H1 (cell line): ENCODE measurements at regions not wholly inside any gene's neighbourhood (a gene's known extent, or its start where the extent isn't known, plus 50 kb on each side); places are given as distances from the start of the nearest gene placed in this dataset.

Experiments
- CTCF ChIA-PET: fragments of 300-600 bp; sonication (Branson Sonifier 250); formaldehyde crosslinking; loops from one replicate; lab custom pipeline; 2021; ENCODE audit not compliant: partially characterized antibody; lab: Charles Lee
- POLR2A ChIA-PET: fragments of 300-600 bp; sonication (Branson Sonifier 250); formaldehyde crosslinking; loops from one replicate; lab custom pipeline; 2021; ENCODE audit warnings: inconsistent platforms; ENCODE audit not compliant: partially characterized antibody; lab: Charles Lee
- DNase-seq, 2 experiments: peaks; one replicate each; pipeline versions ENCODE4 v3.0.0 to v3.0.0-alpha.2; 2010 to 2022; ENCODE audit warnings: low spot score in 2 of 2, low read depth in 1 of 2, mixed read lengths in 1 of 2
- FAIRE-seq: peaks from 2 replicates; lab custom pipeline; 2011; peaks lifted over from hg19 to GRCh38; lab: Jason Lieb, UNC
- H2AFZ ChIP-seq: 2 replicates; pipeline ENCODE4 v1.8.1; 2012; ENCODE audit warnings: low read length, inconsistent platforms
- H2AK5ac ChIP-seq: 2 replicates; pipeline ENCODE4 v1.6.1; 2013; ENCODE audit warnings: low read depth, low read length
- H2BK120ac ChIP-seq: replicated peaks from 2 replicates; pipeline ENCODE3; 2013; ENCODE audit warnings: low read depth, low read length, inconsistent platforms
- H2BK12ac ChIP-seq: 2 replicates; pipeline ENCODE4 v1.6.1; 2013; ENCODE audit warnings: low read depth, low read length
- H2BK15ac ChIP-seq: 2 replicates; pipeline ENCODE4 v1.6.1; 2013; ENCODE audit warnings: low read length
- H2BK20ac ChIP-seq: 2 replicates; pipeline ENCODE4 v1.6.1; 2013; ENCODE audit warnings: low read length
- H2BK5ac ChIP-seq: 2 replicates; pipeline ENCODE4 v1.6.1; 2013; ENCODE audit warnings: low read depth, low read length
- H3K14ac ChIP-seq: 2 replicates; pipeline ENCODE4 v1.6.1; 2013; ENCODE audit warnings: inconsistent platforms; ENCODE audit not compliant: insufficient read length
- H3K18ac ChIP-seq: 2 replicates; pipeline ENCODE4 v1.6.1; 2013; ENCODE audit warnings: low read length; ENCODE audit errors: extremely low read depth
- H3K23ac ChIP-seq: 2 replicates; pipeline ENCODE4 v1.6.1; 2013; ENCODE audit warnings: inconsistent platforms; ENCODE audit not compliant: insufficient read length
- H3K23me2 ChIP-seq: 2 replicates; pipeline ENCODE4 v1.6.1; 2013; ENCODE audit warnings: low read depth, low read length
- H3K27ac ChIP-seq: 2 replicates; pipeline ENCODE4 v1.6.1; 2011; ENCODE audit warnings: low read depth, low read length, inconsistent platforms
- H3K27me3 ChIP-seq, 4 experiments: replicated peaks in 1 of 4; 1 replicate in 1 of 4; 2 replicates in 3 of 4; pipeline versions ENCODE4 v1.6.1 to v1.8.1; 2011 to 2013; ENCODE audit warnings: low read length in 3 of 4, mild to moderate bottlenecking in 3 of 4, inconsistent platforms in 2 of 4, mixed read lengths in 2 of 4, moderate library complexity in 1 of 4; ENCODE audit not compliant: control insufficient read depth in 3 of 4, insufficient read depth in 3 of 4; ENCODE audit errors: extremely low read depth in 1 of 4
- H3K36me3 ChIP-seq, 4 experiments: 2 replicates each; pipeline versions ENCODE4 v1.6.1 to v1.8.1; 2011 to 2013; ENCODE audit warnings: mild to moderate bottlenecking in 4 of 4, low read length in 3 of 4, moderate library complexity in 2 of 4, control low read depth in 1 of 4, inconsistent platforms in 1 of 4; ENCODE audit not compliant: insufficient read depth in 4 of 4, control insufficient read depth in 2 of 4
- H3K4ac ChIP-seq: replicated peaks from 2 replicates; pipeline ENCODE3; 2013; ENCODE audit warnings: low read length, low read depth, mixed read lengths, inconsistent platforms; ENCODE audit not compliant: insufficient read length
- H3K4me1 ChIP-seq, 4 experiments: replicated peaks in 1 of 4; 1 replicate in 1 of 4; 2 replicates in 3 of 4; pipeline versions ENCODE4 v1.6.1 to v1.8.1; 2011 to 2013; ENCODE audit warnings: low read length in 3 of 4, inconsistent platforms in 2 of 4, mixed read lengths in 1 of 4; ENCODE audit not compliant: insufficient read depth in 4 of 4, control insufficient read depth in 3 of 4
- H3K4me2 ChIP-seq, 2 experiments: 2 replicates each; pipeline versions ENCODE4 v1.6.1 to v1.8.1; 2011 to 2013; ENCODE audit warnings: low read depth in 2 of 2, low read length in 2 of 2, control low read depth in 1 of 2, inconsistent platforms in 1 of 2, mild to moderate bottlenecking in 1 of 2; ENCODE audit not compliant: insufficient read depth in 1 of 2
- H3K4me3 ChIP-seq, 4 experiments: fragments of 200-600, 300-600 bp in 1 of 4; sonication (generic), shearing (Covaris generic), sonication (Bioruptor Twin) in 1 of 4; 2 replicates each; pipeline versions ENCODE4 v1.5.1 to v1.8.1; 2011 to 2016; ENCODE audit warnings: low read length in 4 of 4, low read depth in 3 of 4, control low read depth in 2 of 4, inconsistent platforms in 2 of 4, mild to moderate bottlenecking in 2 of 4, mixed read lengths in 1 of 4, moderate library complexity in 1 of 4; ENCODE audit not compliant: insufficient read depth in 2 of 4; ENCODE audit errors: extremely low read depth in 1 of 4
- H3K56ac ChIP-seq: replicated peaks from 2 replicates; pipeline ENCODE3; 2013; ENCODE audit warnings: low read depth, mild to moderate bottlenecking, mixed read lengths, low read length, inconsistent platforms; ENCODE audit not compliant: insufficient read length
- H3K79me1 ChIP-seq: 2 replicates; pipeline ENCODE4 v1.6.1; 2013; ENCODE audit warnings: low read depth, low read length, control low read depth
- H3K79me2 ChIP-seq, 2 experiments: 2 replicates each; pipeline versions ENCODE4 v1.6.1 to v1.8.1; 2012 to 2013; ENCODE audit warnings: low read length in 2 of 2, mild to moderate bottlenecking in 2 of 2, inconsistent platforms in 1 of 2; ENCODE audit not compliant: insufficient read depth in 2 of 2, control insufficient read depth in 1 of 2
- H3K9ac ChIP-seq, 4 experiments: replicated peaks in 1 of 4; 1 replicate in 1 of 4; 2 replicates in 3 of 4; pipeline versions ENCODE4 v1.6.1 to v1.8.1; 2011 to 2013; ENCODE audit warnings: low read depth in 3 of 4, low read length in 3 of 4, control low read depth in 2 of 4, mild to moderate bottlenecking in 2 of 4, moderate library complexity in 2 of 4, inconsistent platforms in 1 of 4; ENCODE audit errors: extremely low read depth in 1 of 4
- H3K9me3 ChIP-seq, 2 experiments: 2 replicates each; pipeline versions ENCODE4 v1.6.1 to v1.8.1; 2012 to 2013; ENCODE audit warnings: mild to moderate bottlenecking in 2 of 2, moderate library complexity in 2 of 2, control low read depth in 1 of 2, inconsistent platforms in 1 of 2, low read depth in 1 of 2, low read length in 1 of 2, mixed read lengths in 1 of 2; ENCODE audit not compliant: insufficient read depth in 2 of 2
- H4K20me1 ChIP-seq, 2 experiments: replicated peaks in 1 of 2; 2 replicates each; pipeline versions ENCODE3 to v1.8.1; 2011 to 2013; ENCODE audit warnings: inconsistent platforms in 2 of 2, low read length in 2 of 2, mild to moderate bottlenecking in 1 of 2; ENCODE audit not compliant: insufficient read depth in 2 of 2, control insufficient read depth in 1 of 2
- H4K5ac ChIP-seq: 2 replicates; pipeline ENCODE4 v1.6.1; 2013; ENCODE audit warnings: low read length, low read depth, mixed read lengths, inconsistent platforms; ENCODE audit not compliant: insufficient read length
- H4K8ac ChIP-seq: 2 replicates; pipeline ENCODE4 v1.8.0; 2013; ENCODE audit warnings: mild to moderate bottlenecking, moderate library complexity, low read length, inconsistent platforms; ENCODE audit not compliant: insufficient read depth; ENCODE audit errors: extremely low read depth
- H4K91ac ChIP-seq: replicated peaks from 2 replicates; pipeline ENCODE3; 2013; ENCODE audit warnings: low read length, mixed read lengths, inconsistent platforms; ENCODE audit not compliant: insufficient read length
- BCL11A ChIP-seq, 2 experiments: IDR thresholded peaks; one replicate each; pipeline ENCODE4 v1.6.1; 2011; ENCODE audit warnings: low read depth in 2 of 2, low read length in 2 of 2, mild to moderate bottlenecking in 2 of 2
- CHD1 ChIP-seq: IDR thresholded peaks from 2 replicates; pipeline ENCODE4 v1.6.1; 2012; ENCODE audit warnings: low read depth, low read length, improper control_type of control experiment
- CHD2 ChIP-seq: IDR thresholded peaks from 2 replicates; pipeline ENCODE4 v1.6.1; 2012; ENCODE audit warnings: low read length, improper control_type of control experiment
- CREB1 ChIP-seq: IDR thresholded peaks from 2 replicates; pipeline ENCODE4 v1.6.1; 2012; ENCODE audit warnings: inconsistent platforms
- EP300 ChIP-seq, 2 experiments: IDR thresholded peaks; 1 replicate in 1 of 2; 2 replicates in 1 of 2; pipeline ENCODE4 v1.6.1; 2011 to 2012; ENCODE audit warnings: low read depth in 2 of 2, low read length in 2 of 2, mild to moderate bottlenecking in 2 of 2, borderline replicate concordance in 1 of 2, inconsistent platforms in 1 of 2, moderate library complexity in 1 of 2
- EZH2 ChIP-seq: fragments of 200-600 bp; sonication (generic); IDR thresholded peaks from 2 replicates; pipeline ENCODE4 v1.7.1; 2012; ENCODE audit warnings: low read depth, mild to moderate bottlenecking, moderate library complexity, low read length, inconsistent platforms; ENCODE audit not compliant: severe bottlenecking
- KDM1A ChIP-seq: fragments of 200-600, 300-600 bp; sonication (generic); IDR thresholded peaks from 2 replicates; pipeline ENCODE4 v1.7.1; 2016; ENCODE audit warnings: mild to moderate bottlenecking, low read length, borderline replicate concordance
- RNF2 ChIP-seq: fragments of 200-900, 300-1000 bp; sonication (generic); IDR thresholded peaks from 2 replicates; pipeline ENCODE4 v1.7.1; 2016; ENCODE audit warnings: borderline replicate concordance, low read depth, mild to moderate bottlenecking, antibody characterized with exemption, low read length; ENCODE audit not compliant: poor library complexity, severe bottlenecking; ENCODE audit errors: missing control alignments
- SIRT6 ChIP-seq: IDR thresholded peaks from one replicate; pipeline ENCODE4 v1.7.1; 2012; ENCODE audit warnings: low read length, inconsistent platforms
- SIX5 ChIP-seq: IDR thresholded peaks from 2 replicates; pipeline ENCODE4 v1.6.1; 2011; ENCODE audit warnings: mild to moderate bottlenecking, low read depth, low read length
- SP1 ChIP-seq: IDR thresholded peaks from 2 replicates; pipeline ENCODE4 v1.6.1; 2011; ENCODE audit warnings: low read depth, low read length
- WGBS, 2 experiments: shearing (Covaris generic) in 1 of 2; methylation state at CpG; one replicate each; pipeline versions ENCODE4 v1.1.6 to v1.1.7; 2013 to 2015; ENCODE audit warnings: low lambda C conversion rate in 2 of 2, mixed read lengths in 2 of 2, inconsistent platforms in 1 of 2, low coverage in 1 of 2, missing lambda C conversion rate in 1 of 2; ENCODE audit not compliant: insufficient replicate concordance in 2 of 2, insufficient coverage in 1 of 2, insufficient read length in 1 of 2; ENCODE audit errors: extremely low coverage in 1 of 2, missing lambda C conversion rate in 1 of 2; 5-methylcytosine and 5-hydroxymethylcytosine counted together
- TF ChIP-seq, protein P1 (sequence below): IDR thresholded peaks from 2 replicates; pipeline ENCODE4 v1.6.1; 2012; ENCODE audit warnings: inconsistent platforms
- TF ChIP-seq, protein P2 (sequence below): IDR thresholded peaks from 2 replicates; pipeline ENCODE4 v1.6.1; 2011; ENCODE audit warnings: low read depth, mild to moderate bottlenecking, low read length; ENCODE audit not compliant: insufficient read depth

DNA sequence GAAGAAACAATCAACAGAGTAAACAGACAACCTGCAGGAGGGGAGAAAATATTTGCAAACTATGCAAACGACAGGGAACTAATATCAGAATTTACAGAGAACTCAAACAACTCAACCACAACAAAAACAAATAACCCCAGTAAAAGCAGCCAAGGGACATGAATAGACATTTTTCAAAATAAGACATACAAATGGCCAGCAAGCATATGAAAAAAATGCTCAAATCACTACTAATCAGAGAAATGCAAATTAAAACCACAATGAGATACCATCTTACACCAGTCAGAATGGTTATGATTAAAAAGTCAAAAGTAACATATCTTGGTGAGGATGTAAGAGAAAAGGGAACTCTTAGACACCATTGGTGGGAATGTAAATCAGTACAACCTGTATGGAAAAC, 215.0 kb downstream of the THBS2 start:
- Histone ChIP-seq H4K20me1 (no peaks in the 10 kb centered on the region), H2BK12ac (no peak overlapping the region), H2AFZ (no peak overlapping the region), H3K27ac (no peak overlapping the region), H2BK5ac (no peak overlapping the region), H3K14ac (no peak overlapping the region), H3K9me3 (peaks cover 2 to 4% of the 10 kb centered on the region in 2 experiments; a peak in 2 of 4 replicates), H4K5ac (no peak overlapping the region), H4K8ac (no peak overlapping the region), H3K79me2 (no peaks in the 10 kb centered on the region), H2BK20ac (no peak overlapping the region), H2AK5ac (no peak overlapping the region), H3K27me3 (no peaks in the 10 kb centered on the region), H3K4me2 (no peak overlapping the region), H3K56ac (no peak overlapping the region), H3K23me2 (no peaks in the 10 kb centered on the region), H3K4me1 (no peaks in the 10 kb centered on the region), H3K4ac (no peak overlapping the region), H2BK15ac (no peak overlapping the region), H4K91ac (no peak overlapping the region), H3K23ac (no peak overlapping the region), H3K79me1 (no peaks in the 10 kb centered on the region), H3K9ac (no peak overlapping the region), H3K18ac (no peak overlapping the region), H3K4me3 (no peak overlapping the region), H3K36me3 (no peaks in the 10 kb centered on the region), H2BK120ac (no peak overlapping the region)
- WGBS, 2 experiments, result 88% methylated on average over 1 of the region's 1 CpG; no CpG with 5 or more reads in 1 of the 2 experiments
- DNase-seq, result no peak
- TF ChIP-seq SIRT6 (no peak), KDM1A (no peak), SP1 (no peak), CHD2 (no peak), CREB1 (no peak), EP300 (IDR thresholded peaks at IDR 0.05; ENCODE audit: borderline replicate concordance in 1 of 2, low read depth in 2 of 2, low read length in 2 of 2) (no peak), EZH2 (no peak), RNF2 (no peak), CHD1 (no peak), SIX5 (no peak), BCL11A (IDR thresholded peaks at IDR 0.05; ENCODE audit: low read depth in 2 of 2, low read length in 2 of 2) (no peak)
- TF ChIP-seq, protein P1, sequence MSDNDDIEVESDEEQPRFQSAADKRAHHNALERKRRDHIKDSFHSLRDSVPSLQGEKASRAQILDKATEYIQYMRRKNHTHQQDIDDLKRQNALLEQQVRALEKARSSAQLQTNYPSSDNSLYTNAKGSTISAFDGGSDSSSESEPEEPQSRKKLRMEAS, result no peak
- TF ChIP-seq, protein P2, sequence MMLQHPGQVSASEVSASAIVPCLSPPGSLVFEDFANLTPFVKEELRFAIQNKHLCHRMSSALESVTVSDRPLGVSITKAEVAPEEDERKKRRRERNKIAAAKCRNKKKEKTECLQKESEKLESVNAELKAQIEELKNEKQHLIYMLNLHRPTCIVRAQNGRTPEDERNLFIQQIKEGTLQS, result no peak
- ChIA-PET POLR2A (no interaction called here), CTCF (no interaction called here)
- FAIRE-seq, result no peak
